ENCODE measurements at regions not wholly inside any gene's neighbourhood (a gene's known extent, or its start where the extent isn't known, plus 50 kb on each side); places are given as distances from the start of the nearest gene placed in this dataset.

GRCh38 chr6:165822501-165822900, 159.5 kb upstream of the PDE10A start:
- Histone ChIP-seq H3K4me3 (no peak overlapping the region), H3K27me3 (replicated peaks; ENCODE audit: insufficient read depth) (no peaks in the 10 kb centered on the region), H3K36me3 (no peaks in the 10 kb centered on the region), H3K27ac (no peak overlapping the region), H3K9me3 (no peaks in the 10 kb centered on the region), H3K4me1 (ENCODE audit: control insufficient read depth in 1 of 2, low read depth in 2 of 2) (no peaks in the 10 kb centered on the region)
- TF ChIP-seq CTCF (IDR thresholded peaks at IDR 0.05) = no peak
- DNase-seq (ENCODE audit: low spot score) (no peak), ATAC-seq (ENCODE audit: insufficient number of reproducible peaks, low FRiP score, low read depth) (no peak)

GRCh38 chr6:165821754-165822153, 158.7 kb upstream of the PDE10A start:
- Histone ChIP-seq H3K4me3 (no peak overlapping the region), H3K36me3 (no peaks in the 10 kb centered on the region), H3K4me1 (ENCODE audit: control insufficient read depth in 1 of 2, low read depth in 2 of 2) (no peaks in the 10 kb centered on the region), H3K9me3 (no peaks in the 10 kb centered on the region), H3K27ac (no peak overlapping the region), H3K27me3 (replicated peaks; ENCODE audit: insufficient read depth) (no peaks in the 10 kb centered on the region)
- TF ChIP-seq CTCF (IDR thresholded peaks at IDR 0.05) = no peak
- no peak for ATAC-seq (ENCODE audit: insufficient number of reproducible peaks, low FRiP score, low read depth)
- no peak for DNase-seq (ENCODE audit: low spot score)

- Histone ChIP-seq H3K4me1 (ENCODE audit: control insufficient read depth in 1 of 2, low read depth in 2 of 2) (no peaks in the 10 kb centered on the region), H3K36me3 (no peaks in the 10 kb centered on the region), H3K9me3 (no peaks in the 10 kb centered on the region), H3K4me3 (no peak overlapping the region), H3K27ac (no peak overlapping the region), H3K27me3 (replicated peaks; ENCODE audit: insufficient read depth) (no peaks in the 10 kb centered on the region)
- no peak for DNase-seq (ENCODE audit: low spot score)
- TF ChIP-seq CTCF (IDR thresholded peaks at IDR 0.05) = no peak
- ATAC-seq (ENCODE audit: insufficient number of reproducible peaks, low FRiP score, low read depth) = no peak
Measured at GRCh38 chr6:165820934-165821333, 157.9 kb upstream of the PDE10A start.

- Histone ChIP-seq H3K9me3 (no peaks in the 10 kb centered on the region), H3K36me3 (no peaks in the 10 kb centered on the region), H3K4me3 (no peak overlapping the region), H3K4me1 (ENCODE audit: control insufficient read depth in 1 of 2, low read depth in 2 of 2) (no peaks in the 10 kb centered on the region), H3K27ac (no peak overlapping the region), H3K27me3 (replicated peaks; ENCODE audit: insufficient read depth) (no peaks in the 10 kb centered on the region)
- no peak for DNase-seq (ENCODE audit: low spot score)
- no peak for ATAC-seq (ENCODE audit: insufficient number of reproducible peaks, low FRiP score, low read depth)
- no peak for TF ChIP-seq CTCF (IDR thresholded peaks at IDR 0.05)
Measured at GRCh38 chr6:165820407-165820806, 157.4 kb upstream of the PDE10A start.

GRCh38 chr6:165819394-165819793, 156.4 kb upstream of the PDE10A start:
- DNase-seq (ENCODE audit: low spot score) (no peak), ATAC-seq (ENCODE audit: insufficient number of reproducible peaks, low FRiP score, low read depth) (no peak)
- Histone ChIP-seq H3K4me3 (no peak overlapping the region), H3K36me3 (no peaks in the 10 kb centered on the region), H3K9me3 (no peaks in the 10 kb centered on the region), H3K27me3 (replicated peaks; ENCODE audit: insufficient read depth) (no peaks in the 10 kb centered on the region), H3K27ac (no peak overlapping the region), H3K4me1 (ENCODE audit: control insufficient read depth in 1 of 2, low read depth in 2 of 2) (no peaks in the 10 kb centered on the region)
- no peak for TF ChIP-seq CTCF (IDR thresholded peaks at IDR 0.05)

Data from thoracic aorta (tissue), 2 donors.